Endothelial cell (in vitro differentiated cells): ENCODE measurements at regions not wholly inside any gene's neighbourhood (a gene's known extent, or its start where the extent isn't known, plus 50 kb on each side); places are given as distances from the start of the nearest gene placed in this dataset.

Experiments used
- DNase-seq: peaks from one replicate; pipeline ENCODE4 v3.0.0; 2021; ENCODE audit warnings: low spot score
- H3K27ac Mint-ChIP-seq: one replicate; pipeline ENCODE4 v1.8.0; 2021; ENCODE audit warnings: mixed read lengths, inconsistent platforms; ENCODE audit not compliant: unreplicated experiment
- H3K27me3 Mint-ChIP-seq: one replicate; pipeline ENCODE4 v1.8.0; 2021; ENCODE audit warnings: mild to moderate bottlenecking, moderate library complexity, mixed read lengths, inconsistent platforms; ENCODE audit not compliant: unreplicated experiment
- H3K36me3 Mint-ChIP-seq: one replicate; pipeline ENCODE4 v1.8.0; 2021; ENCODE audit warnings: mild to moderate bottlenecking, low read depth, mixed read lengths, inconsistent platforms; ENCODE audit not compliant: unreplicated experiment
- H3K4me1 Mint-ChIP-seq: one replicate; pipeline ENCODE4 v1.8.0; 2021; ENCODE audit warnings: mild to moderate bottlenecking, mixed read lengths, inconsistent platforms; ENCODE audit not compliant: unreplicated experiment
- H3K4me3 Mint-ChIP-seq: one replicate; pipeline ENCODE4 v1.8.0; 2021; ENCODE audit warnings: mild to moderate bottlenecking, mixed read lengths, inconsistent platforms; ENCODE audit not compliant: unreplicated experiment
- H3K9me3 Mint-ChIP-seq: one replicate; pipeline ENCODE4 v1.8.0; 2021; ENCODE audit warnings: mixed read lengths, inconsistent platforms; ENCODE audit not compliant: unreplicated experiment
- TF ChIP-seq, protein P1 (sequence below): fragments of 200-600 bp; sonication (generic); IDR thresholded peaks from one replicate; pipeline ENCODE4 v1.5.0; 2021; ENCODE audit warnings: antibody characterized with exemption; ENCODE audit not compliant: unreplicated experiment

DNA sequence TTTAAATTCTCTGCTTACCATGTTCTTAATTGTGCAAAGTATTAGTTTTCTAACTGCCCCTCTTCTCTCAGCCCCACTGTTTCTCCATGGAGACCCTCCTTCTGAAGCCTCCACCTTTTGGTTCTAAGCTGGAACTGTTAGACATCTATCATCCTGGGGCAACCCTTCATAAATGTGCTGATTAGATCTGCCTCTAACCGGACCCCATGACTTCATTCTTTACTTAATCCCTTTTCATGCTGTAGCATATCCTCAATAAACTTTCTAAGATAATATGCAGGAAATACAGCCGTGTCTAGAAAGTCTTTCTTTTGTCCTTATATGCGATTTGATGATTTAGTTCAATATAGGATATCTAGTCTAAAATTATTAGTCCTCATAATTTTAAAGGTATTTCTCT, 1020.1 kb downstream of the ADGRL2 start:
- TF ChIP-seq, protein P1, sequence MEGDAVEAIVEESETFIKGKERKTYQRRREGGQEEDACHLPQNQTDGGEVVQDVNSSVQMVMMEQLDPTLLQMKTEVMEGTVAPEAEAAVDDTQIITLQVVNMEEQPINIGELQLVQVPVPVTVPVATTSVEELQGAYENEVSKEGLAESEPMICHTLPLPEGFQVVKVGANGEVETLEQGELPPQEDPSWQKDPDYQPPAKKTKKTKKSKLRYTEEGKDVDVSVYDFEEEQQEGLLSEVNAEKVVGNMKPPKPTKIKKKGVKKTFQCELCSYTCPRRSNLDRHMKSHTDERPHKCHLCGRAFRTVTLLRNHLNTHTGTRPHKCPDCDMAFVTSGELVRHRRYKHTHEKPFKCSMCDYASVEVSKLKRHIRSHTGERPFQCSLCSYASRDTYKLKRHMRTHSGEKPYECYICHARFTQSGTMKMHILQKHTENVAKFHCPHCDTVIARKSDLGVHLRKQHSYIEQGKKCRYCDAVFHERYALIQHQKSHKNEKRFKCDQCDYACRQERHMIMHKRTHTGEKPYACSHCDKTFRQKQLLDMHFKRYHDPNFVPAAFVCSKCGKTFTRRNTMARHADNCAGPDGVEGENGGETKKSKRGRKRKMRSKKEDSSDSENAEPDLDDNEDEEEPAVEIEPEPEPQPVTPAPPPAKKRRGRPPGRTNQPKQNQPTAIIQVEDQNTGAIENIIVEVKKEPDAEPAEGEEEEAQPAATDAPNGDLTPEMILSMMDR = no peak
- H3K4me3 Mint-ChIP-seq = no peak overlapping the region
- no peak overlapping the region for H3K27ac Mint-ChIP-seq

GRCh38 chr1:82819234-82819633, 1018.5 kb downstream of the ADGRL2 start:
- peaks cover 5% of the 10 kb centered on the region for H3K4me1 Mint-ChIP-seq
- TF ChIP-seq, protein P1 = no peak
- H3K36me3 Mint-ChIP-seq = no peaks in the 10 kb centered on the region
- no peaks in the 10 kb centered on the region for H3K9me3 Mint-ChIP-seq
- H3K27ac Mint-ChIP-seq = no peak overlapping the region
- no peak for DNase-seq
- no peak overlapping the region for H3K4me3 Mint-ChIP-seq
- no peaks in the 10 kb centered on the region for H3K27me3 Mint-ChIP-seq

More for the DNA sequence above, 1020.1 kb downstream of the ADGRL2 start:
- Mint-ChIP-seq H3K9me3 (no peaks in the 10 kb centered on the region), H3K4me1 (peaks cover 5% of the 10 kb centered on the region), H3K36me3 (no peaks in the 10 kb centered on the region), H3K27me3 (no peaks in the 10 kb centered on the region)
- no peak for DNase-seq

DNA sequence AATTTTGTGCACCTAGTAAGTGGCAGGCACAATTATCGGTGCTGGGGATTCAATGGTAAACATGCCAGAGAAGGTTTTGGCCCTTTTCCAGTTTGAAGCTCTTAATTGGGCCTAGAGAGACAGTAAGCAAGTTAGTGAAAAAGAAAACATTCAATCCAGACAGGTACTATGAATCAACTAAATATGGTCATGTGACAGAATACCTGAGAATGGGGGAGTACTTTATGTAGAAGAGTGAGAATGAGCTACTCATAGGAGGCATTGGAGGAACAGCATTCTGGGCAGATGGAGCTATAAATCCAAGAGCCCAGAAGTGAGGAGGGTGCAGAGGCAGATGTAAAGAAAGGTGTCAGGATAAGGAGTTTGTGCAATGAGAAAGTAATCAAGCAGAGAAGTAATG, 1017.9 kb downstream of the ADGRL2 start:
- no peaks in the 10 kb centered on the region for H3K9me3 Mint-ChIP-seq
- H3K36me3 Mint-ChIP-seq = no peaks in the 10 kb centered on the region
- H3K4me1 Mint-ChIP-seq = peaks cover 5% of the 10 kb centered on the region
- no peak for DNase-seq
- H3K27ac Mint-ChIP-seq = no peak overlapping the region
- TF ChIP-seq, protein P1 = no peak
- H3K27me3 Mint-ChIP-seq = no peaks in the 10 kb centered on the region
- H3K4me3 Mint-ChIP-seq = no peak overlapping the region

DNA sequence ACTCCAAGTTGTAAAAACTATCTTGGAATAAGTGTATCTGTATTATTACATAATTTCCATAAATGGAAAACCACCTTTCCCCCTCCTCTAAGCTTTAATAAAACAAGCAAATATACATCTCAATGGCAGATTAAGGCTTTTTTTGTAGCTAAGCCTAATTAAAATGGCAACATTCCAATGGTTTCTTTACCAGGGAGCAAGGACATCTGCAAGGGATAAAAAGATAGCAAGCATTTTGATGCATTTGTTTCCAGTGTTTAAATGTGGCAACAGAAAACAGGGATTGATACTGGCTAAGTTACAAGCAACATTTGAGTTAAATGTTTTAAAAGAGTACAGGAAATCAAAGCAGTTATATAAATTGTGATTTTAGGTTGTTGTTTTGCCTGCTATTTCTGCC, 1012.7 kb downstream of the ADGRL2 start:
- H3K27ac Mint-ChIP-seq = no peak overlapping the region
- no peaks in the 10 kb centered on the region for H3K4me1 Mint-ChIP-seq
- H3K4me3 Mint-ChIP-seq = no peak overlapping the region
- TF ChIP-seq, protein P1 = no peak
- no peak for DNase-seq
- no peaks in the 10 kb centered on the region for H3K36me3 Mint-ChIP-seq
- no peaks in the 10 kb centered on the region for H3K9me3 Mint-ChIP-seq
- no peaks in the 10 kb centered on the region for H3K27me3 Mint-ChIP-seq

- H3K9me3 Mint-ChIP-seq = no peaks in the 10 kb centered on the region
- H3K4me1 Mint-ChIP-seq = no peaks in the 10 kb centered on the region
- DNase-seq = no peak
- H3K36me3 Mint-ChIP-seq = no peaks in the 10 kb centered on the region
- H3K4me3 Mint-ChIP-seq = no peak overlapping the region
- no peak overlapping the region for H3K27ac Mint-ChIP-seq
- TF ChIP-seq, protein P1 = no peak
- no peaks in the 10 kb centered on the region for H3K27me3 Mint-ChIP-seq
Measured at GRCh38 chr1:82810601-82811000, 1009.9 kb downstream of the ADGRL2 start.
